SK-N-SH treated with all-trans-retinoic acid at 6 μM for 48 hours (cell line): ENCODE measurements at regions not wholly inside any gene's neighbourhood (a gene's known extent, or its start where the extent isn't known, plus 50 kb on each side); places are given as distances from the start of the nearest gene placed in this dataset.
"Not testable (repeated sequence)": the region's sequence is repeated elsewhere in the genome, so short reads cannot be mapped to it uniquely, and the experiment has no call there.

Source experiments
- ARNTL ChIP-seq: fragments of 450-650 bp; formaldehyde crosslinking; IDR thresholded peaks from 2 replicates; pipeline ENCODE4 v1.5.0; 2020; ENCODE audit warnings: low read depth, mild to moderate bottlenecking, moderate library complexity, borderline replicate concordance
- OSR1 ChIP-seq: fragments of 250-450 bp; sonication (Bioruptor Pico); IDR thresholded peaks from 2 replicates; pipeline ENCODE4 v1.8.0; 2022; ENCODE audit warnings: moderate library complexity, mild to moderate bottlenecking, inconsistent platforms
- PATZ1 ChIP-seq: fragments of 250-450 bp; sonication (Bioruptor Pico); IDR thresholded peaks from 2 replicates; pipeline ENCODE4 v1.8.0; 2020; ENCODE audit warnings: mild to moderate bottlenecking, moderate library complexity, borderline replicate concordance
- PPARA ChIP-seq: fragments of 250-450 bp; sonication (Bioruptor Pico); IDR thresholded peaks from 2 replicates; pipeline ENCODE4 v1.5.0; 2020; ENCODE audit warnings: mild to moderate bottlenecking, borderline replicate concordance
- ZC3H10 ChIP-seq: fragments of 250-450 bp; sonication (Bioruptor Pico); IDR thresholded peaks from 2 replicates; pipeline ENCODE4 v1.5.1; 2021; ENCODE audit warnings: mild to moderate bottlenecking, moderate library complexity
- ZFP30 ChIP-seq: fragments of 450-650 bp; formaldehyde crosslinking; IDR thresholded peaks from 2 replicates; pipeline ENCODE4 v1.5.0; 2022; ENCODE audit warnings: mild to moderate bottlenecking, moderate library complexity
- TF ChIP-seq, protein P1 (sequence below): fragments of 250-450 bp; sonication (Bioruptor Pico); IDR thresholded peaks from 2 replicates; pipeline ENCODE4 v1.8.0; 2021; ENCODE audit warnings: low read depth, mild to moderate bottlenecking, moderate library complexity, borderline replicate concordance

DNA sequence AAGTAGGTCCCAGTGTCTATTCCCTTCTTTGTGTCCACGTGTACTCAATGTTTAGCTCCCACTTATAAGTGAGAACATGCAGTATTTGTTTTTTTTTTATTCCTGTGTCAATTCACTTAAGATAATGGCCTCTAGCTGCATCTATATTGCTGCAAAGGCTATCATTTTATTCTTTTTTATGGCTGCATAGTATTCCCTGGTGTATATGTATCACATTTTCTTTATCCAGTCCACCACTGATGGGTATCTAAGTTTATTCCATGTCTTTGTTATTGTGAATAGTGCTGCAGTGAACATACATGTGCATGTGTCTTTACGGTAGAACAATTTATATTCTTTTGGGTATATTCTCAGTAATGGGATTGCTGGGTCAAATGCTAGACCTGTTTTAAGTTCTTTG, 329.4 kb downstream of the MEX3B start:
- not testable (repeated sequence) for TF ChIP-seq ARNTL (CRISPR knock-in tag); PATZ1 (CRISPR knock-in tag); ZFP30 (CRISPR knock-in tag); PPARA (CRISPR knock-in tag); ZC3H10; OSR1 (CRISPR knock-in tag)
- TF ChIP-seq, protein P1, sequence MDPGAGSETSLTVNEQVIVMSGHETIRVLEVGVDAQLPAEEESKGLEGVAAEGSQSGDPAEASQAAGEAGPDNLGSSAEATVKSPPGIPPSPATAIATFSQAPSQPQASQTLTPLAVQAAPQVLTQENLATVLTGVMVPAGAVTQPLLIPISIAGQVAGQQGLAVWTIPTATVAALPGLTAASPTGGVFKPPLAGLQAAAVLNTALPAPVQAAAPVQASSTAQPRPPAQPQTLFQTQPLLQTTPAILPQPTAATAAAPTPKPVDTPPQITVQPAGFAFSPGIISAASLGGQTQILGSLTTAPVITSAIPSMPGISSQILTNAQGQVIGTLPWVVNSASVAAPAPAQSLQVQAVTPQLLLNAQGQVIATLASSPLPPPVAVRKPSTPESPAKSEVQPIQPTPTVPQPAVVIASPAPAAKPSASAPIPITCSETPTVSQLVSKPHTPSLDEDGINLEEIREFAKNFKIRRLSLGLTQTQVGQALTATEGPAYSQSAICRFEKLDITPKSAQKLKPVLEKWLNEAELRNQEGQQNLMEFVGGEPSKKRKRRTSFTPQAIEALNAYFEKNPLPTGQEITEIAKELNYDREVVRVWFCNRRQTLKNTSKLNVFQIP (CRISPR knock-in tag): not testable (repeated sequence)
